Stomach smooth muscle (tissue), 2 donors: ENCODE measurements at regions not wholly inside any gene's neighbourhood (a gene's known extent, or its start where the extent isn't known, plus 50 kb on each side); places are given as distances from the start of the nearest gene placed in this dataset.
A peak's percentile ranks its signal among the peaks of the same experiment; 100 is the strongest.

ENCODE experiments used
- H3K27ac ChIP-seq: one replicate; pipeline ENCODE4 v1.7.0; 2013; ENCODE audit warnings: mild to moderate bottlenecking, low read length, inconsistent platforms
- H3K27me3 ChIP-seq, 2 donors: one replicate each; pipeline ENCODE4 v1.7.0; 2013; ENCODE audit warnings: low read length in 2 of 2; ENCODE audit not compliant: insufficient read depth in 2 of 2, control insufficient read depth in 1 of 2
- H3K36me3 ChIP-seq, 2 donors: one replicate each; pipeline ENCODE4 v1.7.0; 2013; ENCODE audit warnings: low read length in 2 of 2; ENCODE audit not compliant: control insufficient read depth in 2 of 2, insufficient read depth in 2 of 2
- H3K4me1 ChIP-seq: one replicate; pipeline ENCODE4 v1.7.0; 2013; ENCODE audit warnings: low read length; ENCODE audit not compliant: control insufficient read depth, insufficient read depth
- H3K4me3 ChIP-seq, 2 donors: one replicate each; pipeline ENCODE4 v1.7.0; 2013; ENCODE audit warnings: low read length in 2 of 2
- H3K9ac ChIP-seq, 2 donors: one replicate each; pipeline ENCODE4 v1.7.0; 2013; ENCODE audit warnings: low read length in 2 of 2, mild to moderate bottlenecking in 1 of 2
- H3K9me3 ChIP-seq, 2 donors: one replicate each; pipeline ENCODE4 v1.7.0; 2013; ENCODE audit warnings: low read length in 2 of 2; ENCODE audit not compliant: control insufficient read depth in 2 of 2
- donor health status: healthy.
- donor health status: Pancreatic carcinoma.

- H3K36me3 ChIP-seq, result no peaks in the 10 kb centered on the region
- H3K9me3 ChIP-seq, result no peaks in the 10 kb centered on the region
- H3K9ac ChIP-seq, result no peak overlapping the region
- no peak overlapping the region for H3K4me3 ChIP-seq
- H3K27ac ChIP-seq, result peak overlapping the region; percentile 24
- H3K27me3 ChIP-seq, result no peaks in the 10 kb centered on the region
- H3K4me1 ChIP-seq, result peaks cover 20% of the 10 kb centered on the region
Measured at GRCh38 chr20:50296450-50297375, 106.1 kb downstream of the CEBPB start.

DNA sequence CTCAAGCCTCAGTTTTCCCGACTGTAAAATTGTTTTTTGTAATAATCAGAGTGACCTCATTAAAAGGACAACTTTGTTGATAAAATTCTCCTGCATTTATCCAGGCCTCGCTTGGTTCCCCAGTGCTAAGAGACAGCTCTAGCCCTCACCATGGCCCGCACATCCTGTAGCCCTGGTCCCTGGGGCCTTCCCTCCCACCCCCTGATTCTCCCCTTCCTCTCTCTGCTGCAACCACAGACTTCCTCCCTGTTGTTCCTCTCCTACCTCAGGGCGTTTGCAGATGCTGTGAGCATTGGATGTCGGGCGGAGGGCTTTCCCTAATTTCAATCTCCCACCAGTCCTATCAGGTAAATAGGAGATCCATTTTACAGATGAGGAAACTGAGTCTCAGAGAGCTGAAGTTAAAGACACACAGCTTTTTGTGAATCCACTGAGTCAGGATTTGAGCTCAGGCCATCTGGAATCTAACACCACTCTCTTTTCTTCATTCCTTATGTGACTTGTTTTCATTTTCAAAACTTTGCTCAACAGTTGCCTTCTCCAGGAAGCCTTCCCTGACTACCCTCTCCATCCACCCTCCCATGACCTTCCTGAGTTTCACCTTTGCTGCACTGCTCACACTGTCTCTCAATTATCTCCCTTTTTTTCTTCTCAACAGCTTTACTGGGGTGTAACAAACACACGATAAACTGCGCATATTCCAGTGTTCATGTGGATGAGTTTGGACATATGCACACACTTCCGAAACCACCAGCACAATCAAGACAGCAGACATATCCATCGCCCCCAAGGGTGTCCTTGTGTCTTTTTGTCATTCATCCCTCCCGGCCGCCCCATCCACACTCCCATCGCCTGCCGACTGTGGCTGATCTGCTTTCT lies 107.1 kb downstream of the CEBPB start:
- Histone ChIP-seq H3K27ac (peak overlapping the region; percentile 24), H3K4me3 (no peak overlapping the region), H3K9me3 (no peaks in the 10 kb centered on the region), H3K36me3 (no peaks in the 10 kb centered on the region), H3K27me3 (no peaks in the 10 kb centered on the region), H3K9ac (no peak overlapping the region), H3K4me1 (peaks cover 10% of the 10 kb centered on the region)

GRCh38 chr20:50298554-50299324 lies 108.1 kb downstream of the CEBPB start:
- Histone ChIP-seq H3K9ac (no peak overlapping the region), H3K36me3 (no peaks in the 10 kb centered on the region), H3K4me3 (no peak overlapping the region), H3K27ac (no peak overlapping the region), H3K9me3 (no peaks in the 10 kb centered on the region), H3K4me1 (peaks cover 9% of the 10 kb centered on the region), H3K27me3 (no peaks in the 10 kb centered on the region)

- Histone ChIP-seq H3K4me1 (peaks cover 14% of the 10 kb centered on the region), H3K27ac (no peak overlapping the region), H3K4me3 (no peak overlapping the region), H3K36me3 (no peaks in the 10 kb centered on the region), H3K9ac (no peak overlapping the region), H3K27me3 (no peaks in the 10 kb centered on the region), H3K9me3 (no peaks in the 10 kb centered on the region)
Measured at GRCh38 chr20:50299325-50299629, 108.6 kb downstream of the CEBPB start.

DNA sequence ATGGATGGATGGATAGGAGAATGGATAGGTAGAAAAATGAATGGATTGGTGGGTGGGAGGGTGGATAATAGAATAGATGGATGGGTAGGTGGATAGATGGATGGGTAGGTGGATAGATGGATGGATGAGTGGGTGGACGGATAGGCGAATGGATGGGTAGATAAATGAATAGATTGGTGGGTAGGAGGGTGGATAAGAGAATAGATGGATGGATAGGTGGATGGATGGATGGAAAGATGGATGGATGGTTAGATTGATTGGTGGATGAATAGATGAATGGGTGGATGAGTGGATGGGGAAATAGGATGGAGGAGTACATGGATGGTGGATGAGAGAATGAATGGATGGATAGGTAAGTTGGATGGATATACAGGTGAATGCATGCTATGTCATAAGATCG lies 110.5 kb downstream of the CEBPB start:
- Histone ChIP-seq H3K27ac (no peak overlapping the region), H3K27me3 (no peaks in the 10 kb centered on the region), H3K4me1 (peaks cover 28% of the 10 kb centered on the region), H3K4me3 (no peak overlapping the region), H3K36me3 (no peaks in the 10 kb centered on the region), H3K9me3 (no peaks in the 10 kb centered on the region), H3K9ac (no peak overlapping the region)

GRCh38 chr20:50301712-50302111 lies 111.1 kb downstream of the CEBPB start:
- H3K27me3 ChIP-seq, result no peaks in the 10 kb centered on the region
- H3K9ac ChIP-seq, result no peak overlapping the region
- H3K9me3 ChIP-seq, result no peaks in the 10 kb centered on the region
- no peak overlapping the region for H3K27ac ChIP-seq
- H3K4me1 ChIP-seq, result peaks cover 33% of the 10 kb centered on the region
- no peak overlapping the region for H3K4me3 ChIP-seq
- H3K36me3 ChIP-seq, result no peaks in the 10 kb centered on the region

GRCh38 chr20:50302341-50303057 lies 111.9 kb downstream of the CEBPB start:
- peaks cover 39% of the 10 kb centered on the region for H3K4me1 ChIP-seq
- H3K4me3 ChIP-seq, result no peak overlapping the region
- H3K36me3 ChIP-seq, result no peaks in the 10 kb centered on the region
- no peaks in the 10 kb centered on the region for H3K27me3 ChIP-seq
- no peak overlapping the region for H3K9ac ChIP-seq
- H3K9me3 ChIP-seq, result no peaks in the 10 kb centered on the region
- peak overlapping the region; percentile 6 for H3K27ac ChIP-seq

- peak overlapping the region; percentile 70 to 72 for H3K9ac ChIP-seq
- peaks cover 45% of the 10 kb centered on the region for H3K4me1 ChIP-seq
Measured at GRCh38 chr20:50303573-50304500, 113.2 kb downstream of the CEBPB start.

GRCh38 chr20:50304501-50304856 lies 113.8 kb downstream of the CEBPB start:
- peak overlapping the region; percentile 70 to 72 for H3K9ac ChIP-seq
- H3K36me3 ChIP-seq, result no peaks in the 10 kb centered on the region
- peak overlapping the region; percentile 99 for H3K27ac ChIP-seq
- H3K9me3 ChIP-seq, result no peaks in the 10 kb centered on the region
- peaks cover 52% of the 10 kb centered on the region for H3K4me1 ChIP-seq
- H3K27me3 ChIP-seq, result no peaks in the 10 kb centered on the region
- H3K4me3 ChIP-seq, result peak overlapping the region in 1 of 2 donors; percentile 35

More at GRCh38 chr20:50303573-50304500, 113.2 kb downstream of the CEBPB start:
- Histone ChIP-seq H3K27ac (peak overlapping the region; percentile 99), H3K27me3 (no peaks in the 10 kb centered on the region), H3K9me3 (no peaks in the 10 kb centered on the region), H3K4me3 (peak overlapping the region in 1 of 2 donors; percentile 3), H3K36me3 (no peaks in the 10 kb centered on the region)
